Prostate gland (tissue), 2 donors: ENCODE measurements at regions not wholly inside any gene's neighbourhood (a gene's known extent, or its start where the extent isn't known, plus 50 kb on each side); places are given as distances from the start of the nearest gene placed in this dataset.

Source experiments
- POLR2A ChIP-seq: fragments of 450-650 bp; IDR thresholded peaks from one replicate; pipeline ENCODE4 v1.6.1; 2016; ENCODE audit warnings: antibody characterized with exemption, mild to moderate bottlenecking
- POLR2AphosphoS5 ChIP-seq: sonication (generic); formaldehyde crosslinking; IDR thresholded peaks from one replicate; pipeline ENCODE4 v1.6.1; 2017; ENCODE audit warnings: antibody characterized with exemption
- TF ChIP-seq, protein P1 (sequence below), 4 experiments: fragments of 200-600 bp in 2 of 4; fragments of 450-650 bp in 2 of 4; sonication (generic) in 2 of 4; IDR thresholded peaks; 1 replicate in 3 of 4; 2 replicates in 1 of 4; pipeline ENCODE4 v1.5.1; 2016 to 2019; ENCODE audit warnings: antibody characterized with exemption in 4 of 4, mild to moderate bottlenecking in 2 of 4, moderate library complexity in 2 of 4

GRCh38 chr16:9316008-9316407, 224.6 kb downstream of the HAPSTR1 start:
- TF ChIP-seq, protein P1, sequence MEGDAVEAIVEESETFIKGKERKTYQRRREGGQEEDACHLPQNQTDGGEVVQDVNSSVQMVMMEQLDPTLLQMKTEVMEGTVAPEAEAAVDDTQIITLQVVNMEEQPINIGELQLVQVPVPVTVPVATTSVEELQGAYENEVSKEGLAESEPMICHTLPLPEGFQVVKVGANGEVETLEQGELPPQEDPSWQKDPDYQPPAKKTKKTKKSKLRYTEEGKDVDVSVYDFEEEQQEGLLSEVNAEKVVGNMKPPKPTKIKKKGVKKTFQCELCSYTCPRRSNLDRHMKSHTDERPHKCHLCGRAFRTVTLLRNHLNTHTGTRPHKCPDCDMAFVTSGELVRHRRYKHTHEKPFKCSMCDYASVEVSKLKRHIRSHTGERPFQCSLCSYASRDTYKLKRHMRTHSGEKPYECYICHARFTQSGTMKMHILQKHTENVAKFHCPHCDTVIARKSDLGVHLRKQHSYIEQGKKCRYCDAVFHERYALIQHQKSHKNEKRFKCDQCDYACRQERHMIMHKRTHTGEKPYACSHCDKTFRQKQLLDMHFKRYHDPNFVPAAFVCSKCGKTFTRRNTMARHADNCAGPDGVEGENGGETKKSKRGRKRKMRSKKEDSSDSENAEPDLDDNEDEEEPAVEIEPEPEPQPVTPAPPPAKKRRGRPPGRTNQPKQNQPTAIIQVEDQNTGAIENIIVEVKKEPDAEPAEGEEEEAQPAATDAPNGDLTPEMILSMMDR (IDR thresholded peaks at IDR 0.05), result no peak
- TF ChIP-seq POLR2AphosphoS5 (no peak), POLR2A (no peak)
